ENCODE measurements at regions not wholly inside any gene's neighbourhood (a gene's known extent, or its start where the extent isn't known, plus 50 kb on each side); places are given as distances from the start of the nearest gene placed in this dataset.

- no peaks in the 10 kb centered on the region for H3K27me3 ChIP-seq
- WGBS, 5 donors, result 76 to 84% (median 79%) methylated on average over 6 of the region's 6 CpGs
- DNase-seq, result no peak
- intact Hi-C loops (cut with DNase I; ENCODE audit: low total_unique reads), result no loop called here
- no peaks in the 10 kb centered on the region for H3K9me3 ChIP-seq
- H3K4me1 ChIP-seq, result no peaks in the 10 kb centered on the region
- H3K4me3 ChIP-seq, result no peak overlapping the region
- no peaks in the 10 kb centered on the region for H3K36me3 ChIP-seq
- TF ChIP-seq CTCF (IDR thresholded peaks at IDR 0.05) (no peak), POLR2A (IDR thresholded peaks at IDR 0.05) (no peak), POLR2AphosphoS5 (IDR thresholded peaks at IDR 0.05) (no peak)
- no peak overlapping the region for H3K27ac ChIP-seq
Observed at GRCh38 chr6:51283723-51284355, 465.2 kb downstream of the TFAP2B start.

GRCh38 chr6:51285876-51286275, 467.2 kb downstream of the TFAP2B start:
- Histone ChIP-seq H3K27ac (no peak overlapping the region), H3K36me3 (no peaks in the 10 kb centered on the region), H3K4me1 (no peaks in the 10 kb centered on the region), H3K9me3 (no peaks in the 10 kb centered on the region), H3K4me3 (no peak overlapping the region), H3K27me3 (no peaks in the 10 kb centered on the region)
- DNase-seq, result no peak
- TF ChIP-seq POLR2A (IDR thresholded peaks at IDR 0.05), result no peak
- TF ChIP-seq POLR2AphosphoS5 (IDR thresholded peaks at IDR 0.05), result no peak
- TF ChIP-seq EP300 (IDR thresholded peaks at IDR 0.05), result no peak
- no peak for TF ChIP-seq CTCF (IDR thresholded peaks at IDR 0.05)
- intact Hi-C loops (cut with DNase I; ENCODE audit: low total_unique reads), result no loop called here

GRCh38 chr6:51289041-51289440, 470.4 kb downstream of the TFAP2B start:
- Histone ChIP-seq H3K9me3 (no peaks in the 10 kb centered on the region), H3K4me3 (no peak overlapping the region), H3K27me3 (no peaks in the 10 kb centered on the region), H3K4me1 (no peaks in the 10 kb centered on the region), H3K27ac (no peak overlapping the region), H3K36me3 (no peaks in the 10 kb centered on the region)
- DNase-seq, result no peak
- 88 to 92% (median 90%) methylated on average over 3 of the region's 3 CpGs for WGBS, 5 donors
- intact Hi-C loops (cut with DNase I; ENCODE audit: low total_unique reads), result no loop called here
- TF ChIP-seq EP300 (IDR thresholded peaks at IDR 0.05) (no peak), POLR2A (IDR thresholded peaks at IDR 0.05) (no peak), CTCF (IDR thresholded peaks at IDR 0.05) (no peak), POLR2AphosphoS5 (IDR thresholded peaks at IDR 0.05) (no peak)

- 79 to 90% (median 84%) methylated on average over 1 of the region's 1 CpG for WGBS, 5 donors
- TF ChIP-seq POLR2AphosphoS5 (IDR thresholded peaks at IDR 0.05) (no peak), CTCF (IDR thresholded peaks at IDR 0.05) (no peak), POLR2A (IDR thresholded peaks at IDR 0.05) (no peak), EP300 (IDR thresholded peaks at IDR 0.05) (no peak)
- Histone ChIP-seq H3K4me1 (no peaks in the 10 kb centered on the region), H3K9me3 (no peaks in the 10 kb centered on the region), H3K27ac (no peak overlapping the region), H3K4me3 (no peak overlapping the region), H3K36me3 (no peaks in the 10 kb centered on the region), H3K27me3 (no peaks in the 10 kb centered on the region)
- DNase-seq, result no peak
- intact Hi-C loops (cut with DNase I; ENCODE audit: low total_unique reads), result no loop called here
Observed at GRCh38 chr6:51292659-51293058, 474.0 kb downstream of the TFAP2B start.

All from stomach (tissue), 8 donors.